Type B pancreatic cell (in vitro differentiated cells): ENCODE measurements at regions not wholly inside any gene's neighbourhood (a gene's known extent, or its start where the extent isn't known, plus 50 kb on each side); places are given as distances from the start of the nearest gene placed in this dataset.

Experiments
- DNase-seq: peaks from one replicate; pipeline ENCODE4 v3.0.0; 2021; ENCODE audit warnings: mixed read lengths; ENCODE audit not compliant: unreplicated experiment; ENCODE audit errors: extremely low spot score
- H3K27ac Mint-ChIP-seq: 2 replicates; pipeline ENCODE4 v1.8.0; 2021; ENCODE audit warnings: mild to moderate bottlenecking, mixed read lengths
- H3K27me3 Mint-ChIP-seq: 2 replicates; pipeline ENCODE4 v1.8.0; 2021; ENCODE audit warnings: mixed read lengths
- H3K36me3 Mint-ChIP-seq: 2 replicates; pipeline ENCODE4 v1.8.0; 2021; ENCODE audit warnings: mixed read lengths
- H3K4me1 Mint-ChIP-seq: one replicate; pipeline ENCODE4 v1.8.0; 2021; ENCODE audit warnings: mixed read lengths; ENCODE audit not compliant: unreplicated experiment
- H3K4me3 Mint-ChIP-seq: 2 replicates; pipeline ENCODE4 v1.8.0; 2021; ENCODE audit warnings: mild to moderate bottlenecking, mixed read lengths
- H3K9me3 Mint-ChIP-seq: 2 replicates; pipeline ENCODE4 v1.8.0; 2021; ENCODE audit warnings: mixed read lengths
- TF ChIP-seq, protein P1 (sequence below): fragments of 200-600 bp; sonication (generic); conservative IDR thresholded peaks from 2 replicates; pipeline ENCODE4 v1.5.0; 2021; ENCODE audit warnings: antibody characterized with exemption, mild to moderate bottlenecking

DNA sequence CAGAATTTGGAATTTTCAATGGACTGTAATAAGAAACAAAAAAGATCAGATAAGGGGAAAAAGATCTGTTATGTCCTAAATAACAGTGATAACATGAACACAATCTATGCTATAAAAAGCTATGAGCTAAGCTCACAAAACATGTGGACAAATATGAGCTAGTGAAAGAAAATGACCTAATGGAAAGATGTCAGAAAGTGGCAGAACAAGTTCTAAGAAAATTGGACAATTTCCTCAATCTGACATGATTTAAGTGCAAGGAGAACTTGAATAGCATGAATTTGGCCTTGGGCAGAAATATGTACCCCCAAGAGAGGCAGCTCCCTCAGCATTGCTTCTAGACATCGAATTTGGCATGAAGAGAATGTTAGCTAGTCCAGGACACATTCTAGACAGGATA, 212.0 kb upstream of the PGR start:
- TF ChIP-seq, protein P1, sequence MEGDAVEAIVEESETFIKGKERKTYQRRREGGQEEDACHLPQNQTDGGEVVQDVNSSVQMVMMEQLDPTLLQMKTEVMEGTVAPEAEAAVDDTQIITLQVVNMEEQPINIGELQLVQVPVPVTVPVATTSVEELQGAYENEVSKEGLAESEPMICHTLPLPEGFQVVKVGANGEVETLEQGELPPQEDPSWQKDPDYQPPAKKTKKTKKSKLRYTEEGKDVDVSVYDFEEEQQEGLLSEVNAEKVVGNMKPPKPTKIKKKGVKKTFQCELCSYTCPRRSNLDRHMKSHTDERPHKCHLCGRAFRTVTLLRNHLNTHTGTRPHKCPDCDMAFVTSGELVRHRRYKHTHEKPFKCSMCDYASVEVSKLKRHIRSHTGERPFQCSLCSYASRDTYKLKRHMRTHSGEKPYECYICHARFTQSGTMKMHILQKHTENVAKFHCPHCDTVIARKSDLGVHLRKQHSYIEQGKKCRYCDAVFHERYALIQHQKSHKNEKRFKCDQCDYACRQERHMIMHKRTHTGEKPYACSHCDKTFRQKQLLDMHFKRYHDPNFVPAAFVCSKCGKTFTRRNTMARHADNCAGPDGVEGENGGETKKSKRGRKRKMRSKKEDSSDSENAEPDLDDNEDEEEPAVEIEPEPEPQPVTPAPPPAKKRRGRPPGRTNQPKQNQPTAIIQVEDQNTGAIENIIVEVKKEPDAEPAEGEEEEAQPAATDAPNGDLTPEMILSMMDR, result no peak
- Mint-ChIP-seq H3K27ac (peak overlapping the region; percentile 18), H3K27me3 (peaks cover 3% of the 10 kb centered on the region), H3K4me3 (no peak overlapping the region), H3K9me3 (no peaks in the 10 kb centered on the region), H3K4me1 (no peaks in the 10 kb centered on the region), H3K36me3 (no peaks in the 10 kb centered on the region)
- no peak for DNase-seq

GRCh38 chr11:101336858-101337257, 207.2 kb upstream of the PGR start:
- TF ChIP-seq, protein P1, result no peak
- Mint-ChIP-seq H3K36me3 (no peaks in the 10 kb centered on the region), H3K27me3 (peaks cover 3% of the 10 kb centered on the region), H3K4me1 (no peaks in the 10 kb centered on the region), H3K4me3 (no peak overlapping the region), H3K27ac (no peak overlapping the region), H3K9me3 (no peaks in the 10 kb centered on the region)
- DNase-seq, result no peak

- Mint-ChIP-seq H3K36me3 (no peaks in the 10 kb centered on the region), H3K4me3 (no peak overlapping the region)
Observed at GRCh38 chr11:101336155-101336554, 206.5 kb upstream of the PGR start.

DNA sequence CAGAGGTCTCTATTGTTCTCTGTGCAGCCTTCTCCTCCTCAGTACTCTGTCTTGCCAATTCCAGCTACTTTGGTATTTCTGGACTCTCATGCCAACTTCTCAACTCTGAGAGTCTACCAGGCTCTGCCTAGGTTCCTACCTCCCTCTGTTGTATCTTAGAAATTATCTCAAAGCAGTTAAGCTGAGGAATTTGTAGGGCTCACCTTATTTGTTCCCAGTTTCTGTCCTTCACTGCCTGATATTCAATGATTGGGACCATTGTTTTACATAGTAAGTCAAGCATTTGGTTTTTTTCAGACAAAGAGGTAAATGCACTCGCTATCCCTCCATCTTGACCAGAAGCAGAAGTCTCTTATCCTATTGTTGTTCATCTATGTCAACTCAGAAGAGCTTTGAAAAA, 205.0 kb upstream of the PGR start:
- Mint-ChIP-seq H3K27ac (no peak overlapping the region), H3K27me3 (peaks cover 3% of the 10 kb centered on the region), H3K4me1 (no peaks in the 10 kb centered on the region), H3K4me3 (no peak overlapping the region), H3K36me3 (no peaks in the 10 kb centered on the region), H3K9me3 (no peaks in the 10 kb centered on the region)
- TF ChIP-seq, protein P1, result no peak
- DNase-seq, result no peak

More at GRCh38 chr11:101336155-101336554, 206.5 kb upstream of the PGR start:
- H3K4me1 Mint-ChIP-seq, result no peaks in the 10 kb centered on the region
- peaks cover 3% of the 10 kb centered on the region for H3K27me3 Mint-ChIP-seq
- no peak overlapping the region for H3K27ac Mint-ChIP-seq
- DNase-seq, result no peak
- no peaks in the 10 kb centered on the region for H3K9me3 Mint-ChIP-seq
- TF ChIP-seq, protein P1, result no peak

DNA sequence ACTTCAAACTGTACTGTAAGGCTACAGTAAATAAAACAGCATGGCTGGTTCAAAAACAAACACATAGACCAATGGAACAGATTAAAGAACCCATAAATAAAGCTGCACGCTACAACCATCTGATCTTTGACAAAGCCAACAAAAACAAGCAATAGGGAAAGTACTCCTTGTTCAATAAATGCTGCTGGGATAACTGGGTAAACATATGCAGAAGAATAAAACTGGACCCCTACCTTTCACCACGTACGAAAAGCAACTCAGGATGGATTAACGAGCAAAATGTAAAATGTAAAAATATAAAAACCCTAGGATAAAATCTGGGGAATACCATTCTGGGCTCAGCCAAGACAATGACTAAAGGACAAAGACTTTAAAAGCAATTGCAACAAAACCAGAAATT, 201.8 kb upstream of the PGR start:
- Mint-ChIP-seq H3K4me3 (no peak overlapping the region), H3K9me3 (no peaks in the 10 kb centered on the region), H3K27ac (no peak overlapping the region), H3K36me3 (no peaks in the 10 kb centered on the region), H3K4me1 (no peaks in the 10 kb centered on the region), H3K27me3 (peaks cover 3% of the 10 kb centered on the region)
- TF ChIP-seq, protein P1, result no peak
- no peak for DNase-seq

DNA sequence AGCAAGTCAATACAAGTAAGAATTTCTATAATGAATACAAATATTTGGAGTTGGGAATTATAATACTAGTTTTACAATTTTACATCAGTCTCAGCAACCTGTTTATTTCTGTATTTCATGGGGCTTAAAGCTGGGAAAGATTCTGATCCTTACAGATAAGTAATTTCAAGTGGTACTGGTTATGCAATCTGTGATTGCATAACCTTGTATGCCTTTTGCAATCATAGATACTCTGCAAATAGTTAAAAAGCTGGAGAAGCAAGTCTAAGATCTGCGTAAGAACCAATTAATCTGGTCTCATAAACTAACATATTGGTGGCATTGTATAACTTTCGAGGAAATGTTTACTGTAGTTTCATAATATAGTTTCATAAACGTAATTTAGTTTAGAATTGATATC, 198.3 kb upstream of the PGR start:
- TF ChIP-seq, protein P1, result no peak
- no peak for DNase-seq
- H3K27me3 Mint-ChIP-seq, result peaks cover 9% of the 10 kb centered on the region
- no peaks in the 10 kb centered on the region for H3K4me1 Mint-ChIP-seq
- no peak overlapping the region for H3K4me3 Mint-ChIP-seq
- no peak overlapping the region for H3K27ac Mint-ChIP-seq
- no peaks in the 10 kb centered on the region for H3K9me3 Mint-ChIP-seq
- no peaks in the 10 kb centered on the region for H3K36me3 Mint-ChIP-seq
